ENCODE measurements at regions not wholly inside any gene's neighbourhood (a gene's known extent, or its start where the extent isn't known, plus 50 kb on each side); places are given as distances from the start of the nearest gene placed in this dataset.

DNA sequence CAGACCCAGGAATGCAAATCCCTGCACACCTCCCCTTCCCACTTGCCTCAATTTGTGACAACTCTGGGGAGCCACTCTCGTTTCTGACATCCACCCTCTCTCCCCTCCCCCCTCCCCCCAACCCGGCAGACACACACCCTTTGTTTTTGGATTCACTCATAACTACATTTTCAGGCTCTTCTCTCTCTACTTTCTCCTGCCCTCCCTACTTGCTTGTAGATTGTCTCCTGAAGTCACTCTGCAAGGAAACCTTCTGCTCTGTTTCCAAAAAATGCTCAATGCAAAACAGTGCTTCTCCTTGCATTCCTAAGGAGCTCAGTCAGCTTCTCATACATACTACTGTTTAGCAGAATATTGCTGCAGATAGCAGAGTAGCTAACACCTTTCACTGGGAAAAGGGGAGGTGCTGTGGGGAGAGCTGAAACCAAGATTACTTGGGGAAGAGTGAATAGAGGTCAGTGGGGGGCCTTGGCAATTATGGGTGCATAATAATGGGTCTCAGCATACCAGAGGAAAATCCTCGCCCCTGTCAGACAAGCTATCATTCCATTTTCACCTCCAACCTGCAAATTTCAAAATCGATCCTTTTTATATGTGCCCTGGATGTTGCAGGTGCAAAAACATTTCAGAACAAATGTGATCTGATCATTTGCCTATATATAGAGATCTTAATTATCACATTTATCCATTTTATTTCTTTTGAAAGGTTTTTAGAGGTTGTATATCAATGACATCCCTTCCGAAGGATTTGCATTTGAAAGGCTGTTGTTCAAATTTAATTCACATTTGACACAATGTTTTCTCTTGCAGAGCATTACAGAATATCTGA lies 1860.7 kb upstream of the WWC1 start:
- no peak overlapping the region for H3K27ac Mint-ChIP-seq
- ATAC-seq (no peak), DNase-seq (ENCODE audit: low spot score in 2 of 2) (no peak)

GRCh38 chr5:166431456-166431855 lies 1860.0 kb upstream of the WWC1 start:
- H3K4me3 Mint-ChIP-seq: no peak overlapping the region
- DNase-seq (ENCODE audit: low spot score in 2 of 2) (no peak), ATAC-seq (no peak)
- H3K27ac Mint-ChIP-seq: no peak overlapping the region
- no peaks in the 10 kb centered on the region for H3K36me3 Mint-ChIP-seq
- peaks cover 25% of the 10 kb centered on the region for H3K9me3 Mint-ChIP-seq
- no peaks in the 10 kb centered on the region for H3K4me1 Mint-ChIP-seq

More for the DNA sequence above, 1860.7 kb upstream of the WWC1 start:
- Mint-ChIP-seq H3K9me3 (peaks cover 26% of the 10 kb centered on the region), H3K4me3 (no peak overlapping the region), H3K4me1 (no peaks in the 10 kb centered on the region), H3K36me3 (no peaks in the 10 kb centered on the region)

DNA sequence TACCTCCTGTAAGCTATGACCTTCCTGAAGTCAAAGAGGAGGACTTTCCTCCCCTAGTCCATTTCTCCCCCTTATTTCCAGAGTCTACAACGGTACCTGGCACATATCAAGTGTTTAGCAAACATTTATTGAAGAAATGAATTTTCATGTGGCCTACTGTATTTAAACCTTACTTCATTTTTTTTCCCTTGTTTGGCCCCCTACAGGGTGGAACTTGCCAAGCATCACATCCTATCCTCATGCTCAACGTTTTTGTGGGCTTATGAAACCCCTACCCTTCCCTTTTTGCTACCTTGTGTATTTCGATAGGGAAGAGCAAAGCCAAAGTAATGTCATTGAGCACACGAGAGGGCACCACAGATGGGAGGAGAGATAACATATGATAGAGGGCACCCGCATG lies 1857.8 kb upstream of the WWC1 start:
- Mint-ChIP-seq H3K27ac (no peak overlapping the region), H3K4me1 (no peaks in the 10 kb centered on the region), H3K4me3 (no peak overlapping the region), H3K9me3 (peaks cover 20% of the 10 kb centered on the region), H3K36me3 (no peaks in the 10 kb centered on the region)
- DNase-seq (ENCODE audit: low spot score in 2 of 2): no peak
- no peak for ATAC-seq

DNA sequence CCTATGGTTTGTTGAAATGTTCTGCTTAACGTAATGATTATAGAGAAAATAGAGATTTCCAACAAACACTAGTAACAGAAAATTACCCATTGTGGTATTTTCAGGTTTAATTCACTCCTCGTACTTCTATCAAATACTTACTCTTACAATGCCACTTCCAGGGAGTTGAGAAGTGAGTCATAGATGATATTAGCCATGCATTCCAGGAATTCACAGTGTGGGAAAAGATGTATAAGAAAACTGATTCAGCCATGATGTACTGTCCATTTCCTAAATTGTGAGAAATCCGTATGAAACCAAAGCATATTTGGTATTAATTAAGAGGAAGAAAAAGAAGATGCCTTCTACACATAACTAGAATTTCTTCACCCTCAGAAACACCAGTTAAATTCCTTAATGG lies 1854.6 kb upstream of the WWC1 start:
- ATAC-seq (no peak), DNase-seq (ENCODE audit: low spot score in 2 of 2) (no peak)
- Mint-ChIP-seq H3K4me3 (no peak overlapping the region), H3K36me3 (no peaks in the 10 kb centered on the region), H3K9me3 (peaks cover 12% of the 10 kb centered on the region), H3K27ac (no peak overlapping the region), H3K4me1 (no peaks in the 10 kb centered on the region)

DNA sequence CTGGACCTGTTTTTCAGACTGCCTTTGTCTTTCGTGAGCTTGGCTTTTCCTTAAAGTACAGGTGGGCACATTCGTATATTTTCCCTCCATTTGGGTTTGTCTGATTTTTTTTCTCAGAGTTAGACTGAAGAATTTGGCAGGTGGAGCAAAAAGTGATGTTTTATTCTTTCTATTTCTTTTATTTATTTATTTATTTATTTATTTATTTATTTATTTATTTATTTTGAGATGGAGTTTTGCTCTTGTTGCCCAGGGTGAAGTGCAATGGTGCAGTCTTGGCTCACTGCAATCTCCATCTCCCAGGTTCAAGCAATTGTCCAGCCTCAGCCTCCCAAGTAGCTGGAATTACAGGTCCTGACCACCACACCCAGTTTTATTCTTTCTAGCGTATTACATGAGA lies 1805.1 kb upstream of the WWC1 start:
- H3K36me3 Mint-ChIP-seq: no peaks in the 10 kb centered on the region
- ATAC-seq (no peak), DNase-seq (ENCODE audit: low spot score in 2 of 2) (no peak)
- no peaks in the 10 kb centered on the region for H3K4me1 Mint-ChIP-seq
- H3K9me3 Mint-ChIP-seq: peaks cover 5% of the 10 kb centered on the region
- H3K4me3 Mint-ChIP-seq: no peak overlapping the region
- no peak overlapping the region for H3K27ac Mint-ChIP-seq

DNA sequence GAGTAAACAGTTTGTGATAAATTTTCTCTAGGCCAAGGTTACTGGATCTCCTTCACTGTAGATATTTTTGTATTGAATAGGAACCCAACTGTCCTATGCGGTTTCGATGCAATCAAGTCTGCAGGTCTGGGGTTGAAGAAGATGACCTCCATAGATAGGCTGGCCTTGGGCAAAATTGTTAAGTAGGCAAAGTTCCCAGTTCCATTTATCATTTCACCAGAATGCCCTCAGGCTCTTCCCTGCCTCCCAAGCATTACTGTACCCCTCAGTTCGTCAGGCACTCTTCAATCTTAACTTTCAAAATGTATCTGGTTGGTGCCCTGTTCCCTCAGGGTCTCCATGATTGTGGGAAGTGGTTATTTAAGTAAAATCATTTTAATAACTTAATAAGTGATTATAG lies 1802.9 kb upstream of the WWC1 start:
- Mint-ChIP-seq H3K36me3 (no peaks in the 10 kb centered on the region), H3K27ac (no peak overlapping the region), H3K4me1 (no peaks in the 10 kb centered on the region), H3K9me3 (peaks cover 2% of the 10 kb centered on the region), H3K4me3 (no peak overlapping the region)
- DNase-seq (ENCODE audit: low spot score in 2 of 2): no peak
- no peak for ATAC-seq

DNA sequence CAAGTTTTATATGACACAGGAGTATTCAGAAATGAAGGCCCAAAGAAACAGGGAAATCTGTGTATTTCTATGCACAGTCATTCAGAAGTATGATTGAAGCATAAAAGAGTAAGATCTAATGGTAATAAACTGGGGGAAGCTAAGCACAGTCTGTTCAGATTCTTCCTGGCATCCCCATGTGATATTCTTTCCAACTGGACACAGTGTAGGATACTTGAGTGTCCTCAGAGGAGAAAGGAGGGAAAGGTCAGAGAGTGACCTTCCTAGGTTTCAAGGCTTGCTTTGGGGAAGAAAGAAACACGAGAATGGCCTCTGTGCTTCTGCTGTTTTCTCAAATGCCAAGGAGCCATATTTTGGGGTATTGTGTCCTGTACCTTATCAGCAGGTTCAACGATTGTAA lies 1798.4 kb upstream of the WWC1 start:
- Mint-ChIP-seq H3K4me3 (no peak overlapping the region), H3K9me3 (peaks cover 2% of the 10 kb centered on the region), H3K4me1 (no peaks in the 10 kb centered on the region), H3K36me3 (no peaks in the 10 kb centered on the region), H3K27ac (no peak overlapping the region)
- no peak for DNase-seq (ENCODE audit: low spot score in 2 of 2)
- ATAC-seq: no peak

GRCh38 chr5:166493612-166494011 lies 1797.8 kb upstream of the WWC1 start:
- Mint-ChIP-seq H3K4me1 (no peaks in the 10 kb centered on the region), H3K9me3 (peaks cover 2% of the 10 kb centered on the region), H3K36me3 (no peaks in the 10 kb centered on the region), H3K4me3 (no peak overlapping the region), H3K27ac (no peak overlapping the region)
- DNase-seq (ENCODE audit: low spot score in 2 of 2) (no peak), ATAC-seq (no peak)

GRCh38 chr5:166497496-166498104 lies 1793.8 kb upstream of the WWC1 start:
- Mint-ChIP-seq H3K27ac (no peak overlapping the region), H3K36me3 (no peaks in the 10 kb centered on the region), H3K4me3 (no peak overlapping the region), H3K4me1 (no peaks in the 10 kb centered on the region), H3K9me3 (peaks cover 3% of the 10 kb centered on the region)
- no peak for DNase-seq (ENCODE audit: low spot score in 2 of 2)
- no peak for ATAC-seq

- no peak overlapping the region for H3K27ac Mint-ChIP-seq
- no peaks in the 10 kb centered on the region for H3K36me3 Mint-ChIP-seq
- ATAC-seq (no peak), DNase-seq (ENCODE audit: low spot score in 2 of 2) (no peak)
- peaks cover 9% of the 10 kb centered on the region for H3K9me3 Mint-ChIP-seq
- H3K4me3 Mint-ChIP-seq: no peak overlapping the region
- no peaks in the 10 kb centered on the region for H3K4me1 Mint-ChIP-seq
Observed at GRCh38 chr5:166499447-166500240, 1791.8 kb upstream of the WWC1 start.

- DNase-seq (ENCODE audit: low spot score in 2 of 2) (no peak), ATAC-seq (no peak)
- H3K36me3 Mint-ChIP-seq: no peaks in the 10 kb centered on the region
- no peaks in the 10 kb centered on the region for H3K4me1 Mint-ChIP-seq
- H3K4me3 Mint-ChIP-seq: no peak overlapping the region
- no peak overlapping the region for H3K27ac Mint-ChIP-seq
- H3K9me3 Mint-ChIP-seq: peaks cover 14% of the 10 kb centered on the region
Observed at GRCh38 chr5:166503506-166503905, 1787.9 kb upstream of the WWC1 start.

GRCh38 chr5:166505067-166505466 lies 1786.4 kb upstream of the WWC1 start:
- Mint-ChIP-seq H3K27ac (no peak overlapping the region), H3K36me3 (no peaks in the 10 kb centered on the region), H3K4me3 (no peak overlapping the region), H3K9me3 (peaks cover 19% of the 10 kb centered on the region), H3K4me1 (no peaks in the 10 kb centered on the region)
- ATAC-seq (no peak), DNase-seq (ENCODE audit: low spot score in 2 of 2) (no peak)

- Mint-ChIP-seq H3K4me3 (no peak overlapping the region), H3K9me3 (peaks cover 17% of the 10 kb centered on the region), H3K4me1 (no peaks in the 10 kb centered on the region), H3K27ac (no peak overlapping the region), H3K36me3 (no peaks in the 10 kb centered on the region)
- DNase-seq (ENCODE audit: low spot score in 2 of 2) (no peak), ATAC-seq (no peak)
Observed at GRCh38 chr5:166505544-166505943, 1785.9 kb upstream of the WWC1 start.

GRCh38 chr5:166507810-166508425 lies 1783.5 kb upstream of the WWC1 start:
- Mint-ChIP-seq H3K36me3 (no peaks in the 10 kb centered on the region), H3K27ac (no peak overlapping the region), H3K9me3 (peaks cover 17% of the 10 kb centered on the region)

GRCh38 chr5:166509085-166509484 lies 1782.4 kb upstream of the WWC1 start:
- no peak for ATAC-seq
- no peak overlapping the region for H3K4me3 Mint-ChIP-seq
- no peak overlapping the region for H3K27ac Mint-ChIP-seq
- DNase-seq (ENCODE audit: low spot score in 2 of 2): no peak
- H3K36me3 Mint-ChIP-seq: no peaks in the 10 kb centered on the region
- H3K9me3 Mint-ChIP-seq: peaks cover 20% of the 10 kb centered on the region
- H3K4me1 Mint-ChIP-seq: no peaks in the 10 kb centered on the region

More at GRCh38 chr5:166507810-166508425, 1783.5 kb upstream of the WWC1 start:
- no peaks in the 10 kb centered on the region for H3K4me1 Mint-ChIP-seq
- ATAC-seq: no peak
- no peak for DNase-seq (ENCODE audit: low spot score in 2 of 2)
- no peak overlapping the region for H3K4me3 Mint-ChIP-seq
